ENCODE measurements at regions not wholly inside any gene's neighbourhood (a gene's known extent, or its start where the extent isn't known, plus 50 kb on each side); places are given as distances from the start of the nearest gene placed in this dataset.
A peak's percentile ranks its signal among the peaks of the same experiment; 100 is the strongest.

GRCh38 chr1:59149435-59149834, 147.5 kb upstream of the FGGY start:
- TF ChIP-seq CTCF (IDR thresholded peaks at IDR 0.05; ENCODE audit: insufficient read depth, low read length), result no peak
- no peak for DNase-seq (ENCODE audit: low read depth)
- H3K4me3 ChIP-seq (ENCODE audit: low read depth, low read length), result no peak overlapping the region

GRCh38 chr1:59150577-59151386, 146.1 kb upstream of the FGGY start:
- TF ChIP-seq CTCF (IDR thresholded peaks at IDR 0.05; ENCODE audit: insufficient read depth, low read length), result no peak
- H3K4me3 ChIP-seq (ENCODE audit: low read depth, low read length), result peak overlapping the region; percentile 47
- DNase-seq (ENCODE audit: low read depth), result peak; percentile 99

- no peak for DNase-seq (ENCODE audit: low read depth)
- no peak overlapping the region for H3K4me3 ChIP-seq (ENCODE audit: low read depth, low read length)
Measured at GRCh38 chr1:59151387-59151761, 145.5 kb upstream of the FGGY start.

GRCh38 chr1:59151860-59152259, 145.0 kb upstream of the FGGY start:
- no peak for TF ChIP-seq CTCF (IDR thresholded peaks at IDR 0.05; ENCODE audit: insufficient read depth, low read length)
- H3K4me3 ChIP-seq (ENCODE audit: low read depth, low read length), result no peak overlapping the region
- DNase-seq (ENCODE audit: low read depth), result no peak

More at GRCh38 chr1:59151387-59151761, 145.5 kb upstream of the FGGY start:
- TF ChIP-seq CTCF (IDR thresholded peaks at IDR 0.05; ENCODE audit: insufficient read depth, low read length), result no peak

GRCh38 chr1:59152511-59152910, 144.4 kb upstream of the FGGY start:
- no peak for TF ChIP-seq CTCF (IDR thresholded peaks at IDR 0.05; ENCODE audit: insufficient read depth, low read length)
- no peak overlapping the region for H3K4me3 ChIP-seq (ENCODE audit: low read depth, low read length)
- no peak for DNase-seq (ENCODE audit: low read depth)

GRCh38 chr1:59154401-59154800, 142.5 kb upstream of the FGGY start:
- DNase-seq (ENCODE audit: low read depth), result no peak
- no peak overlapping the region for H3K4me3 ChIP-seq (ENCODE audit: low read depth, low read length)
- no peak for TF ChIP-seq CTCF (IDR thresholded peaks at IDR 0.05; ENCODE audit: insufficient read depth, low read length)

- DNase-seq (ENCODE audit: low read depth), result peak; percentile 54
- no peak overlapping the region for H3K4me3 ChIP-seq (ENCODE audit: low read depth, low read length)
- no peak for TF ChIP-seq CTCF (IDR thresholded peaks at IDR 0.05; ENCODE audit: insufficient read depth, low read length)
Measured at GRCh38 chr1:59155351-59155750, 141.5 kb upstream of the FGGY start.

Measured in fibroblast of the aortic adventitia (primary cell).